Medulla oblongata (tissue), 1 donor: ENCODE measurements at regions not wholly inside any gene's neighbourhood (a gene's known extent, or its start where the extent isn't known, plus 50 kb on each side); places are given as distances from the start of the nearest gene placed in this dataset.

Source experiments
- DNase-seq: peaks from one replicate; pipeline ENCODE4 v3.0.0-alpha.2; 2015; ENCODE audit errors: extremely low spot score

GRCh38 chr10:109504401-109504800, 418.9 kb downstream of the XPNPEP1 start:
- no peak for DNase-seq

GRCh38 chr10:109487691-109488090, 435.6 kb downstream of the XPNPEP1 start:
- DNase-seq = no peak

GRCh38 chr10:109480836-109481235, 442.5 kb downstream of the XPNPEP1 start:
- no peak for DNase-seq

- DNase-seq = no peak
Measured at GRCh38 chr10:109475711-109476421, 447.4 kb downstream of the XPNPEP1 start.

- DNase-seq = no peak
Measured at GRCh38 chr10:109474812-109475211, 448.5 kb downstream of the XPNPEP1 start.

- no peak for DNase-seq
Measured at GRCh38 chr10:109474261-109474660, 449.1 kb downstream of the XPNPEP1 start.

- DNase-seq = no peak
Measured at GRCh38 chr10:109467551-109467950, 455.8 kb downstream of the XPNPEP1 start.

- no peak for DNase-seq
Measured at GRCh38 chr10:109464949-109465348, 458.4 kb downstream of the XPNPEP1 start.

GRCh38 chr10:109457302-109457638, 466.0 kb downstream of the XPNPEP1 start:
- DNase-seq = no peak

GRCh38 chr10:109456566-109457301, 466.6 kb downstream of the XPNPEP1 start:
- no peak for DNase-seq

GRCh38 chr10:109454691-109455090, 468.6 kb downstream of the XPNPEP1 start:
- no peak for DNase-seq

GRCh38 chr10:109451879-109452278, 471.4 kb downstream of the XPNPEP1 start:
- DNase-seq = no peak

- no peak for DNase-seq
Measured at GRCh38 chr10:109450702-109451101, 472.6 kb downstream of the XPNPEP1 start.

- DNase-seq = no peak
Measured at GRCh38 chr10:109433434-109433833, 489.9 kb downstream of the XPNPEP1 start.

GRCh38 chr10:109432281-109432680, 491.0 kb downstream of the XPNPEP1 start:
- DNase-seq = no peak

- no peak for DNase-seq
Measured at GRCh38 chr10:109430799-109431198, 492.5 kb downstream of the XPNPEP1 start.

GRCh38 chr10:109430043-109430760, 493.1 kb downstream of the XPNPEP1 start:
- DNase-seq = no peak

- no peak for DNase-seq
Measured at GRCh38 chr10:109428775-109429491, 494.4 kb downstream of the XPNPEP1 start.

- no peak for DNase-seq
Measured at GRCh38 chr10:109427411-109427810, 495.9 kb downstream of the XPNPEP1 start.

GRCh38 chr10:109426987-109427386, 496.3 kb downstream of the XPNPEP1 start:
- no peak for DNase-seq

- DNase-seq = peak; percentile 8
Measured at GRCh38 chr10:109418795-109419194, 504.5 kb downstream of the XPNPEP1 start.

GRCh38 chr10:109417803-109418202, 505.5 kb downstream of the XPNPEP1 start:
- no peak for DNase-seq
